Activated T-helper 1 cell treated with anti-CD3 and anti-CD28 coated beads, Interleukin-12 subunit alpha, Interleukin-12 subunit beta, Interleukin-2, Interleukin-4 antibody, amounts not matched to agents 30 ng/mL and 10 ng/mL and 1 ng/mL, durations not matched to agents 14 hours and 24 hours and 36 hours (primary cell): ENCODE measurements at regions not wholly inside any gene's neighbourhood (a gene's known extent, or its start where the extent isn't known, plus 50 kb on each side); places are given as distances from the start of the nearest gene placed in this dataset.
"Not testable (repeated sequence)": the region's sequence is repeated elsewhere in the genome, so short reads cannot be mapped to it uniquely, and the experiment has no call there.

Source experiments
- DNase-seq: peaks from one replicate; pipeline ENCODE4 v3.0.0; 2021; ENCODE audit warnings: low spot score
- H3K27ac Mint-ChIP-seq: one replicate; pipeline ENCODE4 v1.8.0; 2021; ENCODE audit warnings: mild to moderate bottlenecking, mixed read lengths
- H3K27me3 Mint-ChIP-seq: one replicate; pipeline ENCODE4 v1.8.0; 2022; ENCODE audit warnings: mild to moderate bottlenecking, moderate library complexity, mixed read lengths; ENCODE audit not compliant: insufficient read depth
- H3K36me3 Mint-ChIP-seq: one replicate; pipeline ENCODE4 v1.8.0; 2021; ENCODE audit warnings: low read depth, mixed read lengths
- H3K4me1 Mint-ChIP-seq: one replicate; pipeline ENCODE4 v1.8.0; 2021; ENCODE audit warnings: low read depth, mixed read lengths
- H3K4me3 Mint-ChIP-seq: one replicate; pipeline ENCODE4 v1.8.0; 2021; ENCODE audit warnings: mild to moderate bottlenecking, moderate library complexity, mixed read lengths
- H3K9me3 Mint-ChIP-seq: one replicate; pipeline ENCODE4 v1.8.0; 2021; ENCODE audit warnings: mixed read lengths
- intact Hi-C: fragments of 100-400 bp; cut with micrococcal nuclease; formaldehyde crosslinking; loops from one replicate; pipeline ENCODE4 v1.15.1; 2024

DNA sequence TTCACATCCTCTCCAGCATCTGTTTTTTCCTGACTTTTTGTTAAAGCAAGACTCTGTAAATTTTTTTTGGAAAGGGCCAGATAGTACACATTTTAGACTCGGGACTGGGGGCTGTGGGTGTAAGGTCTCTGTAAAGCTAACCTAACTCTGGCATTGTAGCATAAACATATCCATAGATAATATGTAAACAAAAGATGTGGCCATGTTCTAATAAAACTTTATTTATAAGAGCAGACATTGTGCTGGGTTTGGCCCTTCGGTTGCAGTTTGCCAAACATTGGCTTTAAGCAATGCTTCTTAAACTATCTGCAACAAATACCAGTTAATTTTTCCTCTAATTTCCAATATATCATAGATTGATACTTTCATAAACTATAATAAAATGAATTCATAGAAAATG, 605.2 kb downstream of the EBF1 start:
- no peak overlapping the region for H3K27ac Mint-ChIP-seq
- intact Hi-C loops = no loop called here

DNA sequence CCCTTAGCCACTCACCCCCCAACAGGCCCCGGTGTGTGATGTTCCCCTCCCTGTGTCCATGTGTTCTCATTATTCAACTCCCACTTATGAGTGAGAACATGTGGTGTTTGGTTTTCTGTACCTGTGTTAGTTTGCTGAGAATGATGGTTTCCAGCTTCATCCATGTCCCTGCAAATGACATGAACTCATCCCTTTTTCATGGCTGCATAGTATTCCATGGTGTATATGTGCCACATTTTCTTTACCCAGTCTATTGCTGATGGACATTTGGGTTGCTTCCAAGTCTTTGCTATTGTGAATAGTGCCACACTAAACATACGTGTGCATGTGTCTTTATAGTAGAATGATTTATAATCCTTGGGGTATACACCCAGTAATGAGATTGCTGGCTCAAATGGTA, 605.7 kb downstream of the EBF1 start:
- intact Hi-C loops, H3K4me3 Mint-ChIP-seq, H3K27ac Mint-ChIP-seq, H3K4me1 Mint-ChIP-seq, H3K9me3 Mint-ChIP-seq, H3K36me3 Mint-ChIP-seq, DNase-seq, H3K27me3 Mint-ChIP-seq: not testable (repeated sequence)

More for the DNA sequence above, 605.2 kb downstream of the EBF1 start:
- H3K9me3 Mint-ChIP-seq = peaks cover 6% of the 10 kb centered on the region
- H3K4me1 Mint-ChIP-seq = no peaks in the 10 kb centered on the region
- DNase-seq = no peak
- no peaks in the 10 kb centered on the region for H3K27me3 Mint-ChIP-seq
- H3K4me3 Mint-ChIP-seq = no peak overlapping the region
- no peaks in the 10 kb centered on the region for H3K36me3 Mint-ChIP-seq

DNA sequence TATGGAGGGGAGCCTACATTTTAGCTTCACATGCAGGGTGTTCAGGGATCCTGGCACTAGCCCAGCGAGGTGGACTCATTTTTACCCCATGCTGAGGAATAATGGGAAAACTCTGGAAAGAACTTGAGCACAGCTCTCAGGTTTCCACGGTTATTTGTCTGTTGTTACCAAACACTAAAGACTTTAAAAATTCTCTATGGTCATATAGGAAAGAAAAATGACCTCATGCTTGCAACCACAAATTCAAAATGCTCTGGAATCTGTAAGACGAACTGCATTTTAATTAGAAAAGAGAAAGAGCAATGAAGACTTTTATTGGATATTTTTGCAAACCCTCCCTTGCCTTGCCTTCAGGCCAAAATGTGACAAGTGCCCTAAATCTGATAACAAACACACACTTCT, 606.9 kb downstream of the EBF1 start:
- H3K27ac Mint-ChIP-seq = no peak overlapping the region
- H3K36me3 Mint-ChIP-seq = no peaks in the 10 kb centered on the region
- H3K27me3 Mint-ChIP-seq = no peaks in the 10 kb centered on the region
- DNase-seq = no peak
- no peak overlapping the region for H3K4me3 Mint-ChIP-seq
- intact Hi-C loops = no loop called here
- H3K4me1 Mint-ChIP-seq = no peaks in the 10 kb centered on the region
- H3K9me3 Mint-ChIP-seq = peaks cover 6% of the 10 kb centered on the region

DNA sequence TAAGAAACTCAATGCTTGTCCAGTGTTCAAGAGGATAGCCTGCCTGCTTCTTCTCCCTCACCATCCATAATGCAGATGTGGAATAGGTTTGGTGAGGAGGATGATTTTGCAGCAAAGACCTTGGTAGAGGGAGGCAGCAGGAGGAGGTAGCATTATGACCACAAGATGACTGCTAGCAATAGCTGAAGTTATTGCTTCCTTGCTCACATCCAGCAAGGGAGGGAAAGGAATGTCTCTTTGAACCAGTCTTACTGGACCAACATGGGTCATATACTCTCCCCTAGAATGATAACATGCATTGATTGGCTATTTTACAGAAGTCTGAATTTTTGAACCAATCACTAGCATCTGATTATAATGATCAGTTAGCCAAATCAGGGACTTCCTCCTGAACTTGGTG, 607.6 kb downstream of the EBF1 start:
- Mint-ChIP-seq H3K4me1 (no peaks in the 10 kb centered on the region), H3K27me3 (no peaks in the 10 kb centered on the region), H3K36me3 (no peaks in the 10 kb centered on the region), H3K9me3 (peaks cover 6% of the 10 kb centered on the region), H3K4me3 (no peak overlapping the region), H3K27ac (no peak overlapping the region)
- DNase-seq = no peak
- intact Hi-C loops = no loop called here

DNA sequence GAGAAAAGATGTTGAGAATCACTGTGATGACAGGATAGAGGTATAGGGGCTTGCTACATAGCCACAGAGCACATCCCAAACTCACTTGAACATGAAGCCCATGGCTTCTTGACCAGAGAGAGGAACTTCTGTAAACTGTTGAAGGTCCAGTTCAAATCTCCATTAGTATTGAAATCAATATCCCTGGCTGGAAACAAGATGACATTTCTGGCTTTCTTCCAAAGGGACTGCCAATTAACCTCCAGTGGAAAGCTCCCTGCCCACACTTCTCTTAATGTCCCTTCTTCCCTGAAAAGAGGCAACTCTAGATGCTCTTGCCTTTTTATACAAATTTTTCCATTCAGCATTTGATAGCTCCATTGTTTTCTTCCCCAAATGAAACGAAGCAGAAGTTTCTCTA, 612.1 kb downstream of the EBF1 start:
- Mint-ChIP-seq H3K9me3 (no peaks in the 10 kb centered on the region), H3K4me3 (no peak overlapping the region), H3K36me3 (no peaks in the 10 kb centered on the region), H3K4me1 (no peaks in the 10 kb centered on the region), H3K27ac (no peak overlapping the region), H3K27me3 (no peaks in the 10 kb centered on the region)
- intact Hi-C loops = no loop called here
- no peak for DNase-seq

DNA sequence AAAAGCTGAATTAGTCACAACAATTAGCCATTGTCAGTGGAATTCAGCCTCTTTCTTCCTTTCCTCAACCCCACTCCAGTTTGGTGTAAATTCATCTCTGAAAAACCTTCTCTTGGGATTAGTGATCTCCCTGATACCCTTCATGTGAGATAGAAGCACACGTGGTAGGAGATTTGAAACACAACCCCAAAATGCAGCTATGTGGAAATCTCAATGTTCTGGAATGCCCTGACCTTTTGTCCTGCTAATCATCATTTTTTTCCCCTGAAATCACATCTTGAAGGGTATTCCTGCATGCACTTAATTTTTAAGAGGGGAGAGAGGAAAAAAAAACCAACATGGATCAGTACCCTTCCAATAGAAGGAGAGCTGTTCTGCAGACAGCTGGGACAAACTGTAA, 612.6 kb downstream of the EBF1 start:
- DNase-seq = no peak
- intact Hi-C loops = no loop called here
- no peak overlapping the region for H3K27ac Mint-ChIP-seq
- H3K4me3 Mint-ChIP-seq = no peak overlapping the region
- H3K9me3 Mint-ChIP-seq = no peaks in the 10 kb centered on the region
- no peaks in the 10 kb centered on the region for H3K27me3 Mint-ChIP-seq
- no peaks in the 10 kb centered on the region for H3K36me3 Mint-ChIP-seq
- no peaks in the 10 kb centered on the region for H3K4me1 Mint-ChIP-seq

DNA sequence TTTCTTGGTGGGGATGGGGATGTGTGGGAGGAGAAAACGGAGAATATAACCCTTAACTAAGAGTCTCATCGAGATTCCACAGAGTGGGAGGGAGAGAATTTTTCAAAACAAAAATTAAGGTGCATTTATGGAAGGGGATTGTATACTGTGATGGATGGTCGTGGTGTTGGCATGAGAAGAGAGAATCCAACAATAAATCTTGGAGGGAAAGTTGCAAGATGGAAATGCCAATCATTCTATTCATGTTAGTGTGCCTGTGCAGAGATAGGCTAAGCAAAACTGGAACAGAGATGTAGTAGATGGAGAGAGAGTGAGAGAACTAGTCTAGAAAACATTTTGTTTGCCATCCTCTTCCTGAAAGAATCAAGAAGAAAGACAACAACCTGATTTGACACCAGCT, 613.1 kb downstream of the EBF1 start:
- H3K4me3 Mint-ChIP-seq = no peak overlapping the region
- H3K27ac Mint-ChIP-seq = no peak overlapping the region
- no peaks in the 10 kb centered on the region for H3K4me1 Mint-ChIP-seq
- H3K27me3 Mint-ChIP-seq = no peaks in the 10 kb centered on the region
- no peaks in the 10 kb centered on the region for H3K9me3 Mint-ChIP-seq
- no peak for DNase-seq
- intact Hi-C loops = no loop called here
- H3K36me3 Mint-ChIP-seq = no peaks in the 10 kb centered on the region

DNA sequence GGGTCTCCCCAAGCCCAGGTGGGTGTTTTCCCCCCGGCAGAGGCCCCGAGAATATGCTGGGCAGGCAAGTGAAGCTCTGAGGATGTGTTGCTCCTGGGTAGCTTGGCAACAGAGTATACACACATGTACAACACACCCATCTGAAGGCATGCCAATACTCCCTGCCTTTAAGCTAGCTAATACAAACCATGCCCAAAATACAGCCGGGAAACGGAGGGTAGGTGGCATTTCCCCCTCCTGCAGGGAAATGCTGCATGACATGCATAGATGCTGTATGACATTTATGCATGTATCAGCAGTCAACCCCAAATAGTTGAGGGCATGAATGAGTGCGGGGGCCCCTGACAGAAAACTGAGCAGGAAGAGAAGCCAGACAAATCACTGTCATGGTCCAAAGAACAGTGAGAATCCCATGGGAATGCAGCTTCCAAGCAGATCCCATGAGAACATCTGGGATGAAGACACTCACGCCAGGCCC, 614.1 kb downstream of the EBF1 start:
- no peak for DNase-seq
- no peak overlapping the region for H3K4me3 Mint-ChIP-seq
- H3K9me3 Mint-ChIP-seq = no peaks in the 10 kb centered on the region
- H3K27ac Mint-ChIP-seq = no peak overlapping the region
- H3K27me3 Mint-ChIP-seq = no peaks in the 10 kb centered on the region
- intact Hi-C loops = no loop called here
- no peaks in the 10 kb centered on the region for H3K36me3 Mint-ChIP-seq
- no peaks in the 10 kb centered on the region for H3K4me1 Mint-ChIP-seq

DNA sequence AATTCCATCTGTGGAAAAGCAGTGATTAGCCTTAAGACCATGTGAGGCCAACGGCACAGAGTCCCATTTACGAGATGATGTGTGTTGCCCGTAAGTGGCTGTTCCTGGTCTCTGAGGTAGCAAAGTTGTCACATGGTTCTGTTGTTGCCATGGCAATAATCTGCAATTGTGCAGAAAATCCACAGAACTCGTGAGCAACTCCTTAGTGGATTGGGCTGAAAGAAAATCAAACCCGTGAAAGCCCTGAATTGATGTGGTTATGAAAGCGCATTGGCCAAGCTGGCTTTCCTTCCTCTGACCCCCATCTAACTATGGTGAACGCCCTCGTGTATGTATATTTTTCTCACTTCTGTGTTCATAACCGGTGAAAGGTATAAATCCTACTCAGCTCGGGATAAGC, 614.7 kb downstream of the EBF1 start:
- Mint-ChIP-seq H3K4me1 (no peaks in the 10 kb centered on the region), H3K9me3 (no peaks in the 10 kb centered on the region), H3K4me3 (no peak overlapping the region), H3K36me3 (no peaks in the 10 kb centered on the region), H3K27me3 (no peaks in the 10 kb centered on the region), H3K27ac (no peak overlapping the region)
- DNase-seq = no peak
- intact Hi-C loops = no loop called here

DNA sequence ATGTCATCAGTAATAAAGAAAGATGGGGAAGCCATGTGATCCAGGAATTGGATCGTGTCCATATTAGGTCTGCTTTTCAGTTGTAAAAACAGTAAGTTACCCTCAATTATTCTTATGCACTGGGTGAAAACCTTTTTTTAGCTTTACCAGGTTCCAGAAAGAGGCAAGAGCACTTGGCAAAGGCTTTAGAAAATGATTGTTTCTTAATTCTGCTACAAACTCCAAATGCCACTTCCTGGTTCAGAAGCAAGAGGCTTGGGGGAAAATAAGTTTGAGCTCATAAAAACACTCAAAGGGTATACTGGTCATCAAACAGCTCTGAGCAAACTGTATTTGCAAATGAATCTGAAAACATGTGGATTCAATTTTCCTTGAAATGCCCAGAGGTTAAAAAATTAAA, 615.6 kb downstream of the EBF1 start:
- Mint-ChIP-seq H3K27me3 (no peaks in the 10 kb centered on the region), H3K9me3 (no peaks in the 10 kb centered on the region), H3K36me3 (no peaks in the 10 kb centered on the region), H3K27ac (no peak overlapping the region), H3K4me1 (no peaks in the 10 kb centered on the region), H3K4me3 (no peak overlapping the region)
- no peak for DNase-seq
- intact Hi-C loops = no loop called here

DNA sequence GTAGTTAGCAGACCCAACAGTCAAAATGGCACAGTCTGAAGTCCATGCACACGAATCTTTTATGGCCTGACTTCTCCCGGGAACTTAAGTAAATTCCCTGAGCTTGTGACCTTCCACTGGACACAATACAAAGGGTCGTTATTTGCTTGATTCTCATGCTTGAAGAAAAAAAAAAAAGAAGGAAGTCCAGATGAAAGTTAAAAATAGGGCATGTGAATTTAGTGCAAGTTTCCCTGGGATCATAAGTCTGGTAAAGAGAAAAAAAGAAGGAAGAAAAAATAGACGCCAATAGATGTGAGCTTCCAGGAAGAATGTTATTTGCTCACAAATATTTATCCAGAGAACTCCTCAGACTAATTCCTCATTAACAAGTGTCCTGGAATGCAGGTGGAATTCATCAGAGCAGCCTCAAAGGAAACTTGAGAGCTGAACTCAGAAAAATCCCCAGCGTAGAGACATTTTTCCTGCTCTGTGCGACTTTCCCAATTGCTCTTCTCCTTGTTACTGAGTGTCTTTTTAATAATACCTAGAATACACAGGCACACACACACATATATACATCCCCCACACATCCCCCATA, 616.3 kb downstream of the EBF1 start:
- H3K4me3 Mint-ChIP-seq = no peak overlapping the region
- no peak for DNase-seq
- H3K9me3 Mint-ChIP-seq = no peaks in the 10 kb centered on the region
- intact Hi-C loops = no loop called here
- H3K27me3 Mint-ChIP-seq = no peaks in the 10 kb centered on the region
- no peak overlapping the region for H3K27ac Mint-ChIP-seq
- H3K4me1 Mint-ChIP-seq = no peaks in the 10 kb centered on the region
- no peaks in the 10 kb centered on the region for H3K36me3 Mint-ChIP-seq

DNA sequence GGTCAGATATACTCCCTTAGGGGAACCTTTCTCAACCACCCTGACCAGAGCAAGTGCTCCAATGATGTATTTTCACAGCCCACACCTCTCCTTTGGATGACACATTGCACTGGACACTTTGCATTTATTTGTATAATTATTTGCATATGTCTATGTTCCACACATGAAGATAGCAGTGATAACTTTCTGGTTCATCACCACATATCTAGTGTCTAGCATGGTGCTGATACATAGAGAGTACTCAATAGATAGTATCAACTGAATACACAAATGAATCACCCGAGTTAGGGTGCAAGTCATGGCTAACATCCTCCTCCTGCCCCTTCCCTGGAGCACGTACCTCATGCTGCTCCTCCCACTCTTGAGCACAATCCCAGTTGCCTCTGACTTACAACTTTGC, 617.6 kb downstream of the EBF1 start:
- Mint-ChIP-seq H3K4me3 (no peak overlapping the region), H3K36me3 (no peaks in the 10 kb centered on the region), H3K27ac (no peak overlapping the region), H3K4me1 (no peaks in the 10 kb centered on the region), H3K9me3 (no peaks in the 10 kb centered on the region), H3K27me3 (no peaks in the 10 kb centered on the region)
- no peak for DNase-seq
- intact Hi-C loops = no loop called here

DNA sequence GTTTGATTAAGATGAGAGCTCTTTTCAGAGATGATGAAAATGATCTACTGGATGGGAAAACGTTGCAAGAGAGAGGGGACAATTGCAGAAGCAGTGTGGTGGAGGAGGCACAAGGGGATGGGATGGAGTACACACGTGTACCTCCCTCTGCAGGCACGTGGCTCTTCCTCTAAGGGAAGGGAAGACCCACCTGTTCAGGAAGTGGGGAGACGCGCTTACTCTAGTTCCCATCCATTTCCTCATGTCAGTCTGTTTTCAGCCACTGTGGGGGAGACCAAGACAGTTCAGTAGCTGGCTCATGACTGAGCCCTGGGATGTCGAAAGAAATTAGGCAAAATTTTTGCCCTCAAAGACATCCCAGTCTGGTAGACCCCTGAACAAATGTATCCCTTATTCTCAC, 619.2 kb upstream of the CLINT1 start:
- H3K4me1 Mint-ChIP-seq = no peaks in the 10 kb centered on the region
- no peak overlapping the region for H3K4me3 Mint-ChIP-seq
- no peaks in the 10 kb centered on the region for H3K27me3 Mint-ChIP-seq
- no peak for DNase-seq
- intact Hi-C loops = no loop called here
- H3K27ac Mint-ChIP-seq = no peak overlapping the region
- H3K9me3 Mint-ChIP-seq = no peaks in the 10 kb centered on the region
- no peaks in the 10 kb centered on the region for H3K36me3 Mint-ChIP-seq

DNA sequence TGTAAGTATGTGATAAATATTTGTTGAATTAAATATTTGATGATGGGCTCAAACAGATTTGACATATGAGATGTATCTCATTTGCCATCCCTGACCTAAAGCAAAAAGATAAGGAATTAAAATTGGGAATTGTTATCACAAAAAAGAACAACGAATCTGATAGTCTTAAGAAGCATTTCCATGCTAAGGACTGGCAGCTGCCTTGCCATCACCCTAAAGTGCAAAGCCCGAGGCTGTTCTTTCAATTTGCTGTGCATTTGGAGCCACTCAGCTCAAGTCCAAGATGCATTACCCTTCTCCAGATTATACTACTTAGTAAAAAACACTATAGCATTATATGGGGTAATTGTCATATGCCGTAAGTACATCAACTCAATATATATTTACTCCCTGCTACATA, 618.3 kb upstream of the CLINT1 start:
- intact Hi-C loops = no loop called here
- Mint-ChIP-seq H3K27me3 (no peaks in the 10 kb centered on the region), H3K4me1 (no peaks in the 10 kb centered on the region), H3K36me3 (no peaks in the 10 kb centered on the region), H3K4me3 (no peak overlapping the region), H3K9me3 (no peaks in the 10 kb centered on the region), H3K27ac (no peak overlapping the region)
- no peak for DNase-seq
